K562 (cell line): ENCODE measurements at regions not wholly inside any gene's neighbourhood (a gene's known extent, or its start where the extent isn't known, plus 50 kb on each side); places are given as distances from the start of the nearest gene placed in this dataset.
A peak's percentile ranks its signal among the peaks of the same experiment; 100 is the strongest.

ENCODE experiments used
- ARID1B ChIP-seq: fragments of 450-650 bp; IDR thresholded peaks from 2 replicates; pipeline ENCODE4 v1.6.1; 2016; ENCODE audit warnings: antibody characterized with exemption, mild to moderate bottlenecking, inconsistent platforms
- CBX3 ChIP-seq, 2 experiments: IDR thresholded peaks; 1 replicate in 1 of 2; 2 replicates in 1 of 2; pipeline ENCODE4 v1.6.1; 2012; ENCODE audit warnings: inconsistent platforms in 2 of 2, low read length in 2 of 2, borderline replicate concordance in 1 of 2, control low read depth in 1 of 2
- CHCHD3 ChIP-seq: fragments of 250-450 bp; sonication (Bioruptor Pico); IDR thresholded peaks from 2 replicates; pipeline ENCODE4 v2.1.2; 2022; ENCODE audit warnings: mild to moderate bottlenecking
- CLOCK ChIP-seq: fragments of 250-450 bp; sonication (Bioruptor Pico); IDR thresholded peaks from 2 replicates; pipeline ENCODE4 v1.4.0; 2020; ENCODE audit warnings: mild to moderate bottlenecking, moderate library complexity, borderline replicate concordance
- COPS2 ChIP-seq: fragments of 450-650 bp; conservative IDR thresholded peaks from 2 replicates; pipeline ENCODE4 v1.6.1; 2016; ENCODE audit warnings: mild to moderate bottlenecking, moderate library complexity
- E2F1 ChIP-seq: sonication (generic); formaldehyde crosslinking; IDR thresholded peaks from 2 replicates; pipeline ENCODE4 v1.8.1; 2023; ENCODE audit warnings: mild to moderate bottlenecking, missing genetic modification reagents, moderate library complexity
- EGR1 ChIP-seq: fragments of 450-650 bp; conservative IDR thresholded peaks from 2 replicates; pipeline ENCODE4 v1.6.1; 2017; ENCODE audit warnings: mild to moderate bottlenecking
- ELK1 ChIP-seq: sonication (generic); formaldehyde crosslinking; IDR thresholded peaks from 2 replicates; pipeline ENCODE4 v1.8.1; 2022; ENCODE audit warnings: missing genetic modification reagents
- ESRRA ChIP-seq: fragments of 450-650 bp; IDR thresholded peaks from 2 replicates; pipeline ENCODE4 v1.6.1; 2014; ENCODE audit warnings: low read depth, mild to moderate bottlenecking, moderate library complexity, borderline replicate concordance
- GABPA ChIP-seq: fragments of 200-800 bp; sonication (Bioruptor generic); conservative IDR thresholded peaks from 2 replicates; pipeline ENCODE4 v1.6.1; 2016; ENCODE audit warnings: low read depth, missing genetic modification characterization, missing compliant biosample characterization
- HBP1 ChIP-seq: fragments of 450-650 bp; formaldehyde crosslinking; IDR thresholded peaks from 2 replicates; pipeline ENCODE4 v1.4.0; 2022; ENCODE audit warnings: missing genetic modification characterization
- HLTF ChIP-seq: fragments of 450-650 bp; IDR thresholded peaks from 2 replicates; pipeline ENCODE4 v1.6.1; 2016
- HNRNPL ChIP-seq: fragments of 200-400 bp; formaldehyde crosslinking; IDR thresholded peaks from 2 replicates; pipeline ENCODE4 v1.6.1; 2017; ENCODE audit warnings: low read depth, mild to moderate bottlenecking, low read length
- KDM1A ChIP-seq, 2 experiments: fragments of 450-650 bp; IDR thresholded peaks; 2 replicates each; pipeline ENCODE4 v1.6.1; 2016; ENCODE audit warnings: mild to moderate bottlenecking in 2 of 2
- PHF21A ChIP-seq: fragments of 450-650 bp; IDR thresholded peaks from 2 replicates; pipeline ENCODE4 v1.6.1; 2017; ENCODE audit warnings: low read depth, borderline replicate concordance
- RFX7 ChIP-seq: fragments of 250-450 bp; sonication (Bioruptor Pico); IDR thresholded peaks from 2 replicates; pipeline ENCODE4 v1.5.1; 2021; ENCODE audit warnings: mild to moderate bottlenecking
- SMARCA4 ChIP-seq: fragments of 450-650 bp; IDR thresholded peaks from 2 replicates; pipeline ENCODE4 v1.6.1; 2016
- SREBF1 ChIP-seq: fragments of 150-350 bp; IDR thresholded peaks from 2 replicates; pipeline ENCODE4 v1.6.1; 2014; ENCODE audit warnings: antibody characterized with exemption, low read depth, low read length, borderline replicate concordance
- TAL1 ChIP-seq: fragments of 450-650 bp; IDR thresholded peaks from 2 replicates; pipeline ENCODE4 v1.6.1; 2016; ENCODE audit warnings: mild to moderate bottlenecking
- WHSC1 ChIP-seq: IDR thresholded peaks from one replicate; pipeline ENCODE4 v1.6.1; 2012; ENCODE audit warnings: low read length, control low read depth, inconsistent platforms
- ZBTB17 ChIP-seq: fragments of 450-650 bp; formaldehyde crosslinking; IDR thresholded peaks from 2 replicates; pipeline ENCODE4 v1.4.0; 2020; ENCODE audit warnings: mild to moderate bottlenecking
- ZNF311 ChIP-seq: fragments of 250-450 bp; sonication (Bioruptor Pico); IDR thresholded peaks from 2 replicates; pipeline ENCODE4 v1.4.0; 2020; ENCODE audit warnings: mild to moderate bottlenecking, moderate library complexity
- ZNF511 ChIP-seq: sonication (generic); formaldehyde crosslinking; IDR thresholded peaks from 2 replicates; pipeline ENCODE4 v1.8.0; 2022; ENCODE audit warnings: mild to moderate bottlenecking, missing genetic modification reagents

- TF ChIP-seq CLOCK (CRISPR knock-in tag) (no peak), GABPA (tag) (no peak), HLTF (no peak), RFX7 (CRISPR knock-in tag) (no peak), E2F1 (no peak), KDM1A (IDR thresholded peaks at IDR 0.05) (peak in 1 of 2 experiments; percentile 38; a peak in 1 of 4 replicates), SMARCA4 (0 out of 2 replicates have a peak, but pooled peaks have one; percentile 23), ZNF511 (CRISPR knock-in tag) (no peak), ZNF311 (CRISPR knock-in tag) (no peak), ESRRA (no peak), CHCHD3 (CRISPR knock-in tag) (no peak), WHSC1 (no peak), COPS2 (no peak), ZBTB17 (CRISPR knock-in tag) (no peak), TAL1 (peak; percentile 34; the same call in 1 of the 2 replicates), HBP1 (CRISPR knock-in tag) (no peak), EGR1 (peak; percentile 50), HNRNPL (no peak), SREBF1 (no peak), ARID1B (peak; percentile 64), CBX3 (IDR thresholded peaks at IDR 0.05; ENCODE audit: borderline replicate concordance in 1 of 2, low read length in 2 of 2) (no peak), PHF21A (no peak), ELK1 (CRISPR knock-in tag) (no peak)
These were observed 230.6 kb upstream of the SPRY1 start (continued) for GRCh38 chr4:123166023-123166422.
